B cell (primary cell): ENCODE measurements at regions not wholly inside any gene's neighbourhood (a gene's known extent, or its start where the extent isn't known, plus 50 kb on each side); places are given as distances from the start of the nearest gene placed in this dataset.

ENCODE experiments used
- EZH2 ChIP-seq: IDR thresholded peaks from 2 replicates; pipeline ENCODE4 v1.6.1; 2012; ENCODE audit warnings: borderline replicate concordance, low read depth, mild to moderate bottlenecking, moderate library complexity, low read length; ENCODE audit not compliant: insufficient read depth, poor library complexity, severe bottlenecking
- TF ChIP-seq, protein P1 (sequence below): fragments of 200-600 bp; IDR thresholded peaks from one replicate; pipeline ENCODE4 v1.8.0; 2022; ENCODE audit warnings: antibody characterized with exemption, mild to moderate bottlenecking

DNA sequence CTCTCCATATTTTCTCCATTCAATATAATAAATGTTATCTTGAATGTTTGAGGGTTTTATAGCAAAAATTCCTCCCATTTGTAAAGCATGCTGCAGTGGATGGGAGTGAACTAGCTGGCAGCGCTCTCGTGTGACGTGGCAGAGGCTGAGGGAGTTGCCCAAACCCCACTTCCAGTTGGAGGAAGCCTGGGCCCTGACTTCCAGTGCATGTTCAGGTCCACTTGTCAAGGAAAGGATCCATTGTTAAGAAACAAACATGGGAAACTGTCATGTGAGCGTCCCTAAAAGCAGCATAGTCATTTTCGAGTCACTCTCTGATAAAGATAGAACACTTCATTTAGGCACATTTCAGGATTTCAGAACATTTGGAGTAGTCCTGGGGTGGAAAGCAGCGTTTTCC, 116.6 kb downstream of the SLC25A47 start:
- TF ChIP-seq, protein P1, sequence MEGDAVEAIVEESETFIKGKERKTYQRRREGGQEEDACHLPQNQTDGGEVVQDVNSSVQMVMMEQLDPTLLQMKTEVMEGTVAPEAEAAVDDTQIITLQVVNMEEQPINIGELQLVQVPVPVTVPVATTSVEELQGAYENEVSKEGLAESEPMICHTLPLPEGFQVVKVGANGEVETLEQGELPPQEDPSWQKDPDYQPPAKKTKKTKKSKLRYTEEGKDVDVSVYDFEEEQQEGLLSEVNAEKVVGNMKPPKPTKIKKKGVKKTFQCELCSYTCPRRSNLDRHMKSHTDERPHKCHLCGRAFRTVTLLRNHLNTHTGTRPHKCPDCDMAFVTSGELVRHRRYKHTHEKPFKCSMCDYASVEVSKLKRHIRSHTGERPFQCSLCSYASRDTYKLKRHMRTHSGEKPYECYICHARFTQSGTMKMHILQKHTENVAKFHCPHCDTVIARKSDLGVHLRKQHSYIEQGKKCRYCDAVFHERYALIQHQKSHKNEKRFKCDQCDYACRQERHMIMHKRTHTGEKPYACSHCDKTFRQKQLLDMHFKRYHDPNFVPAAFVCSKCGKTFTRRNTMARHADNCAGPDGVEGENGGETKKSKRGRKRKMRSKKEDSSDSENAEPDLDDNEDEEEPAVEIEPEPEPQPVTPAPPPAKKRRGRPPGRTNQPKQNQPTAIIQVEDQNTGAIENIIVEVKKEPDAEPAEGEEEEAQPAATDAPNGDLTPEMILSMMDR = no peak
- no peak for TF ChIP-seq EZH2
